HuH-7 (cell line): ENCODE measurements at regions not wholly inside any gene's neighbourhood (a gene's known extent, or its start where the extent isn't known, plus 50 kb on each side); places are given as distances from the start of the nearest gene placed in this dataset.

Experiments
- DNase-seq: peaks from one replicate; pipeline ENCODE4 v3.0.0; 2011; ENCODE audit warnings: low spot score

- DNase-seq = no peak
These were observed 146.9 kb downstream of the KLF13 start for GRCh38 chr15:31473385-31474058.

DNA sequence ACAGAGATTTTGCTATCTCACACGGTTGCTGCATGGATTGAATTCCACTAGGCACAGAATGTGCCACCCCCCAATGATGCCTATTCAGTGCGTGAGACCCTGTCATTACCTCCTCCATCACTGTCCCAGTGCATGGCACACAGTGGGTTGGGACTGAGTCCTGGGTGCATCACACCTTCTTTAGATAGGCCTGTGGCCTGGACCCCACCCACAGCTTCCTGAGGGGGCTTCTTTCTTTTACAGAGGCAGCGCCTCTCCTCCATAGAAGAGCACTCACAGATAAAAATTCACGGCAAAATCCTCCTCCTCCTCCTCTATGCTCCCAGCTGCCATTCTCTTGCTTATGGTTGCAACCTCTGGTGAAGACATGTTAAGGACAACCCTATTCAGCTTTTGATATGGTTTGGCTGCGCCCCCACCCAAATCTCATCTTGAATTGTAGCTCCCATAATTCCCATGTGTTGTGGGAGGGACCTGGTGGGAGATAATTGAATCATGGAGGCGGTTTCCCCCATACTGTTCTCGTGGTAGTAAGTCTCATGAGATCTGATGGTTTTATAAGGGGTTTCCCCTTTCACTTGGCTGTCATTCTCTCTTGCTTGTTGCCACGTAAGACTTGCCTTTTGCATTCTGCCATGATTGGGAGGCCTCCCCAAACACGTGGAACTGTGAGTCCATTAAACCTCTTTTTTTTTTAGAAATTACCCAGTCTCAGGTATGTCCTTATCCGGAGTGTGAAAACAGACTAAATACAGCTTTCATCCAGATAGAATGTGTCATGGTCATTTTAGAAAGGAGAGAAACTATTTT is 147.6 kb downstream of the KLF13 start:
- no peak for DNase-seq

DNA sequence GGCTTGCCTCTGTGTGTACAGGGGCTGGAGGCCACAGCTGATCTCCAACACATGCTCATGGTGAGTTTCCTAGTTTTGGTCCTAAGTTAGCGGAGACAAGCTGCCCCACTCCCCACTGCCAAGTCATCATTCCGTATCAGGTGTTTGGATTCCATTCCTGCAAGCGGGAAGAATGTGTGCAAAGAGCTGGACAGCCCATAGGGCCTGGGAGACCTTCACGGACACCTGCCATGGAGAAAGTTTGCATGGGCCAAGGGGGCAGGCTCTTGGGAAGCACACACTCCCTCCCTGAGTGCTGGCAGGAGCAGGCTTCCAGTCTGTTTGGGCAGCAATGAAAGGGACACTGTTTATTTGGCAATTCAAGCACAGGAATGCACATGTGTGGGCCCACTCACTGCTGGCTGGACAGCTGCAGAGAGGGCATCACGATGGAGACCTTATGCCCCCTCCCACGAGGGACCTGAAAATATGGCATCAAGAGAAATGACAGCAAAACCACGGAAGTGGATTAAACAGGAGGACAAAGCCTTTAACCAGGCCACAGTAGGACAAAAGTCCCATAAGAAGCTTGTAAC is 149.7 kb downstream of the KLF13 start:
- DNase-seq = no peak

DNA sequence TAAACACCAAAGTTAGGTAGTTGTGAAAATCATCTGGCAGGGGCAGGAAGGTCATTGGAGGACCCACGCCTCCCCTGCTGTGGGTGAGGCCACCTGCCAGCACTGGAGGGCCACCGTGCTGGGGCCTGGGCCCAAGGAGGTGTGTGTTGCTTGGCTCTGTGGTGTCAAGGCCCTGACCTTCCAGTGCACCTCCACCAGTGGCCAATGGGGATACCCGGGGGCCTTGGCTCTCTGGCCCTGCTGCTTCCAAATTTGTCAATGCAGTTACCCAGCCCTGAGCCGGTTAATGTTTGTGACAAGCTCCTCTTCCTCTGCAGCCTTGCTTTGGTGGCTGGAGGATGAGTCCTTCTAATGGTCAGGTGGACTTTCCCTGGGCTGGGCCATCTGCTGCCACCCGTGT is 150.2 kb downstream of the KLF13 start:
- DNase-seq = no peak

- no peak for DNase-seq
These were observed 150.7 kb downstream of the KLF13 start for GRCh38 chr15:31477301-31477700.

GRCh38 chr15:31477851-31478701 is 151.4 kb downstream of the KLF13 start:
- no peak for DNase-seq

GRCh38 chr15:31478702-31479221 is 152.1 kb downstream of the KLF13 start:
- DNase-seq = no peak

DNA sequence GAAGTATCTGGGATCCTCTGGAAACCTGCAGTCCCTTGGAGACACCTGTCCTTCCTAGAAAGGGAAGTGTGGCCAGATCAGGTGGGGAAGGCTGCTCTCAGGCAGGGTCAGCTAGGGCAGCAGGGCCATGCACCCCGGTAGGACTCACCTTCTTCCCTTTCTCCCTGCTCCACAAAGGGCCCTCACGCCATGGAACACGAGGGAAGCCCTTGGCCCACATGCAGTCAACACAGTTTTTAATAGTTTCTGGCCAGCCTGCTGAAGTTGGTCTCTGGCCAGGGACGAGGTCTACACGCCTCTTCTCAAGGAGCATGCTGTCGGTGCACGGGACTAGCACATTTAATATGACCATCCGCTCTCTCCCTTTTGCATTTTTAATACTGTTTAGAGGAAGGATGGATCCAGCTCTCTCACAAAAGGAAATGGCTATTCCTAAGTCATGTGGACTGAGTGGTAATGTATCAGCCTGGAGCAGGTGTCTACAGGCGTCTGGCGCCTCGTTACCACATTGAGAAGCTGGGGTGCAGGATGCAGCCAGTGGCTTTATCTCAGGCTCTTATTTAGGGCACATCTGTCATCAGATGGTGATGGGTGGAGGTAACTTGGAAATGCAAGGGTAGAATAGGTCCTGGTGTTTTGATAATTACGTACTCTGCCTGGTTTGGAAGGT is 153.9 kb downstream of the KLF13 start:
- no peak for DNase-seq

- DNase-seq = no peak
These were observed 154.5 kb downstream of the KLF13 start for GRCh38 chr15:31481142-31481541.

GRCh38 chr15:31482122-31482922 is 155.7 kb downstream of the KLF13 start:
- no peak for DNase-seq

DNA sequence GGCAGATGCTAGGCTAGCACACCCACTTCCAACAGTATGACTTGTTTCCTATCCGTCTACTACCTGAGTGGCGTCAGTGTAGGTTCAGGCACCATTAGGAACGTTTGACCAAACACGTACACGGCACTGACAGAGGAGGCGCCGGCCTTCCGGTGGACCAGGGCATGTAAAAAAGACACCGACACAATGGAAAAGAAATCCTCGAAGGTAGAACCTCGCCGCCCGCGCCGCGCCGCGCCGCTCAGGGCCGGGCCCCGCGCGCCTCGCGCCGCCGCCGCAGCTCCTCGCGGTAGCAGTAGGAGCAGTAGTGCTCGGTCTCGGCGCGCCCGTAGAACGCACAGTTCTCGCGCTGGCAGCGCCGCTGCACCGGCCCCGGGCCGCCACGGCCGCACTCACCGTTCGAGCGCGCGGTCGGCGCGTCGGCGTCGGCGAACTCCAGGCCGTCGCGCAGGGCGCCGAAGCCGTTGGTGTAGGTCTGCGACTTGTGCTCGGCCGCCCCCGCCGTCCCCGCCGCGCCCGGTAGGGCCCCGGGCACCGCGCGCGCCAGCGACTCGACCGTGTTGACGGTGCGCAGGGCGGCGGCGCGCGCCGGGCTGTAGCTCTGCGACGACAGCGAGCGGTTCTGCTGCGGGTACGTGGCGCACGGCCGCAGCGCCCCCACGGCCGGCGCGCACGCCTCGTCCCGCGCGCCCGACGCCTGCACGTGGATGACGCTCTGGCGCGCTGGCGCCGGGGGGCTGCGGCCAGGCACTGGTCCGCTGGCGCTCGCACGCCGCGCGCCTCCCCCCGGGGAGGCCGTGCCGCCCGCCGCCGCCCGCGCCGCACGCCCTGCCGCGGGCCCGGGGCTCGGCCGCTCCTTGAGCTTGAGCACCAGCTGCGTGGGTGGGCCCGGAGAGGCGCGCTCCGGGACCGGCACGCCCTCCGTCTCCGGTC is 156.7 kb downstream of the KLF13 start:
- DNase-seq = no peak

GRCh38 chr15:31483986-31484951 is 157.6 kb downstream of the KLF13 start:
- DNase-seq = no peak

- DNase-seq = no peak
These were observed 158.4 kb downstream of the KLF13 start for GRCh38 chr15:31484986-31485385.

DNA sequence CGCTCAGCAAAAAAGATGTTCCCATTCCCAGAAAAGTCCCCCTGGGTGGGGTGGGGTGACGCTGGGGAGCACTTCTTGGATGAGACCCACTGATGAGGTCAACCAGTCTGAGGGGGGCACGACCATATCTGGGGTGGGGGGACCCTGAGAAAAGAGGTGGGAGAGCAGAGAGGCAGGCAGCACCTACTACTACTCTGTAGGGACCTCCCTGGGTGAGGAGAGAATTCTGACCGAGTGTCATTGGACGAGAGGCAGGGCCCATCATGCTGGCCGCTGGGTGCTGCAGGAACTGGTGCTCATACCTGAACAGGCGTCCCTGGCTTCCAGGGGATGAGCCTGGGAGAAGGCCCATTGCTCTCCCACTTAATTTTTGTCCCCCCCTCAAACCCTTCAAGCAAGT is 158.8 kb downstream of the KLF13 start:
- no peak for DNase-seq

DNA sequence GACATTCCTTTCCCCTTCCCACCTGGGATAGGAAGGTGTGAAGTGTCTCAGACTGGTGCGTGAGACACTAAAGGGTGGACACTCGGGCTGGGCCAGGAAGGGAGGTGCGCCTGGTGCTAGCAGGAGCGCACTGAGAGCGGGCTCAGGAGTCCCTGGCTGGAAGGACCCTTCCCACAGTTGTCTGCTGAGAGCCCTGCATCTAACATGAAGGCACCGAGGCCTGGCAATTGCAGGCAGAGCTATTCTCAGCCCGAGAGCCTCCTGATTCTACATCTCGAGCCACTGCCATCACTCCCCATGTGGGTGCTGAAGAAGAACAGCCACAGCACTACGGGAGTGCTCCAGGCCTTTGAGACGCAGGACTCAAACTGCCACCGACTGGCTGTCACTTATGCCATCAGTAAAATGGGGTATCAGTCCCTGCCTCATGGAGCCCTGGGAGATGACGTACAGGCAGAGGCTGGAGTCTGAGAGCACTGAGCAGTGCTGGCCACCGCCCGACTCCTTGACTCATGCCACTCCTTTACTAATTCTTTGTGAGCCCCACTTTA is 159.4 kb downstream of the KLF13 start:
- DNase-seq = no peak

- no peak for DNase-seq
These were observed 159.9 kb downstream of the KLF13 start for GRCh38 chr15:31486506-31486905.

DNA sequence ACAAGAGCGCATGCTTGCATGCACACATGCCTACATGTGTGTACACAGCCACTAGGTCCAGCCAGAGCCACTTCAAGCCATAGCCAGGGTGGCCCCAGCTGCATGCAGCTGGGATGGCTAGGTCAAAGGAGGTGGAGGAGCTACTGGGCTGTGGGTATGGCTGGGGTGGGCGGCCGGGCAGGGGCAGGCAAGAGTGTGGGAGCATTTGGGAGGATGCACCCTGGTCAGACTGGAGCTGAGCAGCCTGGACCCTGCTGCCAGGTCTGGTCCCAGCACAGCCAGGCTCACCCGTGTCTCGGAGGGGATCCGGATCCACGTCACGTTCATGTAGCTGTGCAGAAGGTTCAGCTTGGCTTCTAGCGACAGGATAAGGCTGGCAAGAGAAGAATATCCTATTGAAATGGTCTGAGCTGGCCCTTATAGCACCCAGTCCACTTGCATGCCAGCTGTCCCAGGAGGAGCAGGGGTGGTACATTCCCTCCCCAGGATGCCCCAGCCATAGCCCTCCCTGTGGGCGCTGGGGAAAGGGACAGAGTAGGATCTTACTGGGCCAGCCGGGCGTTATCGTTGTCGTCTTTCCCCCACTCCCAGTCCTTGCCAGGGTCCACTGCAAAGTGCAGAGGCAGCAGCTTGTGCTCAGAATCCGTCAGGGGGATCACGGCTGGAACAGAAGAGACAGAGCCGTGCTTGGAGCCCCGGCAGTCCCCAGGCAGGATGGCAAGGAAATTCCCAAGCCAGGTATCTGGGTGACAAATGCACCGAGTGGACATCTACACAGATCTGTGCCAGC is 160.5 kb downstream of the KLF13 start:
- no peak for DNase-seq
